ENCODE measurements at regions not wholly inside any gene's neighbourhood (a gene's known extent, or its start where the extent isn't known, plus 50 kb on each side); places are given as distances from the start of the nearest gene placed in this dataset.

GRCh38 chr7:148950806-148951205 lies 66.7 kb upstream of the EZH2 start:
- no peak for DNase-seq (ENCODE audit: low spot score)

- no peak for DNase-seq (ENCODE audit: low spot score)
These were observed 61.1 kb upstream of the EZH2 start for GRCh38 chr7:148944935-148945934.

- no peak for DNase-seq (ENCODE audit: low spot score)
These were observed 57.6 kb upstream of the EZH2 start for GRCh38 chr7:148941598-148942275.

- peak; percentile 88 for DNase-seq (ENCODE audit: low spot score)
These were observed 56.9 kb upstream of the EZH2 start for GRCh38 chr7:148940702-148941597.

GRCh38 chr7:148939128-148939755 lies 55.2 kb upstream of the EZH2 start:
- DNase-seq (ENCODE audit: low spot score): no peak

GRCh38 chr7:148935451-148935850 lies 51.4 kb upstream of the EZH2 start:
- no peak for DNase-seq (ENCODE audit: low spot score)

All from COLO829 (cell line).